ENCODE measurements at regions not wholly inside any gene's neighbourhood (a gene's known extent, or its start where the extent isn't known, plus 50 kb on each side); places are given as distances from the start of the nearest gene placed in this dataset.

- DNase-seq = no peak
Measured at GRCh38 chr14:22513066-22513812, 75.8 kb downstream of the DAD1 start.

GRCh38 chr14:22512106-22512814 lies 76.8 kb downstream of the DAD1 start:
- no peak for DNase-seq

GRCh38 chr14:22510527-22511110 lies 78.4 kb downstream of the DAD1 start:
- no peak for DNase-seq

- no peak for DNase-seq
Measured at GRCh38 chr14:22509751-22510300, 79.2 kb downstream of the DAD1 start.

- DNase-seq = no peak
Measured at GRCh38 chr14:22509036-22509709, 79.9 kb downstream of the DAD1 start.

- DNase-seq = no peak
Measured at GRCh38 chr14:22508662-22509035, 80.4 kb downstream of the DAD1 start.

- no peak for DNase-seq
Measured at GRCh38 chr14:22508150-22508457, 80.9 kb downstream of the DAD1 start.

- DNase-seq = no peak
Measured at GRCh38 chr14:22506778-22507351, 82.2 kb downstream of the DAD1 start.

- no peak for DNase-seq
Measured at GRCh38 chr14:22506378-22506710, 82.7 kb downstream of the DAD1 start.

GRCh38 chr14:22505697-22506377 lies 83.2 kb downstream of the DAD1 start:
- DNase-seq = no peak

GRCh38 chr14:22505309-22505696 lies 83.7 kb downstream of the DAD1 start:
- no peak for DNase-seq

GRCh38 chr14:22502551-22502950 lies 86.5 kb downstream of the DAD1 start:
- no peak for DNase-seq

GRCh38 chr14:22502007-22502406 lies 87.0 kb downstream of the DAD1 start:
- DNase-seq = no peak

- no peak for DNase-seq
Measured at GRCh38 chr14:22500954-22501726, 87.9 kb downstream of the DAD1 start.

- no peak for DNase-seq
Measured at GRCh38 chr14:22500525-22500924, 88.5 kb downstream of the DAD1 start.

- no peak for DNase-seq
Measured at GRCh38 chr14:22497671-22498093, 91.3 kb downstream of the DAD1 start.

GRCh38 chr14:22497144-22497423 lies 91.9 kb downstream of the DAD1 start:
- no peak for DNase-seq

- no peak for DNase-seq
Measured at GRCh38 chr14:22494486-22495135, 94.4 kb downstream of the DAD1 start.

- no peak for DNase-seq
Measured at GRCh38 chr14:22493753-22494152, 95.3 kb downstream of the DAD1 start.

- no peak for DNase-seq
Measured at GRCh38 chr14:22492622-22493542, 96.1 kb downstream of the DAD1 start.

All from NCI-H226 (cell line).